ENCODE measurements at regions not wholly inside any gene's neighbourhood (a gene's known extent, or its start where the extent isn't known, plus 50 kb on each side); places are given as distances from the start of the nearest gene placed in this dataset.

DNA sequence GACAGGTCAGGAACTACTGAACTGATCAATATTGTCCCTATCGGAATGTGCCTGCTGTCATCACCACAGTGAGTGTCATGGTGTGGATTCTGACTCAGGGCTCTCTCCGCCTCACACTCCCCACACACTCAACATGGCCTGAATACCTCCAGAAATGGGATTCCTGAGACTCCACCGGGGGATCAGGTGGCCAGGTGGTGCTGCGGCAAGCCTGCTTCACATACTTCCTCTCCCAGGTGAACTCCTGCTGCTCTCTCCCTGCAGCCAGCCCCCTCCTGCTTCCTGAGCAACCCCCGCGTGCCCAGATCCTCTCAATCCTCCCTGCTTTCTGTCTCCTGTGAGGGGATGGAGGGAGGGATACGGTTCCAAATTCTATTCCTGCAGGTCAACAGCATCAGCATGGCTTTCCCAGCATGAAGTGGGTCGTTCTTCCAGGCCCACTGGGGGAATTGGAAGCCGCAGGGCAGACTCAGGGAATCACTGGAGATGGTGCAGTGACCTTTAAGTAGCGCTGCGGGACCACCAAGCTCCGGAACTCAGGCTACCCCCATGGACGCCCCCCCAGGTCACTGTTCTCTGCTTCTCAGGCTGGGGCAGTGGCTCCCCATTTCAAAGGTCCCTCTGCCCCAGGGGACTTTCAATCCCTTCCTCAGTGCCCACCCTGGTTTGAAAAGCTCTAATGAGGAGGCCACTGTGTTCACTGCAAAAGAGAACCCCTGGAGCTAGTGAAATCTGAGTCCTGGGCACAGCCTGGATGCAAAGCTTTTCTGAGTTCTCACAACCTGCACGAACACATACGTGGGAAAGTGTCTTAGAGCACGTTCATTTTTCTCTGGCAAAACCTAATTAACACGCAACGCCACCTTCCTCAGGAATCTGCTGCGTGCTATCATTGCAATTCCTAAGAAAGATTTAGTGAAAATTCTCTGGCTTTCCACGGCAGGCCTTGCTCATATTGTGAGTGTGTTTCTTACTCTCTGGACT is 168.4 kb downstream of the ZFP36L2 start:
- no peak for DNase-seq (ENCODE audit: low read depth in 2 of 2)

- DNase-seq (ENCODE audit: low read depth in 2 of 2): no peak
Measured at GRCh38 chr2:43057026-43057741, 169.2 kb downstream of the ZFP36L2 start.

DNA sequence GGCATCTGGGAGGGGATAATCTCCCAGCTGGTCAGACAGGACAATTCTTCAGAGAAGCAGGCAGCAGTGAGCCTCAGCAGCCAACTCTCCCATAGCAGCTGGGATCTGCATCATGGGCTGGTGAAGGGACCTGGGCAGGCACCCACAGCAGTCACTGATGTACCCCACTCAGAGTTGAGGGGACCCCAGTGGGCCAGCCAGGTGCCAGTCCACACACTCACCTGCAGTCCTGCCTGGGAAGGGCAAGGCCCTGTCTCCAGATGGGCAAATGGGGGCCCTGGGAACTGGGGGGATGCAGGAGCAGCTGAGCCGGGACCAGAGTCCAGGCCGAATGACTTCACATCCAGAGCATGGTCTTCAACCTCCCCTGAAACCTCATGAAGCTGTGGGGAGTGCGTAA is 170.4 kb downstream of the ZFP36L2 start:
- DNase-seq (ENCODE audit: low read depth in 2 of 2): no peak

DNA sequence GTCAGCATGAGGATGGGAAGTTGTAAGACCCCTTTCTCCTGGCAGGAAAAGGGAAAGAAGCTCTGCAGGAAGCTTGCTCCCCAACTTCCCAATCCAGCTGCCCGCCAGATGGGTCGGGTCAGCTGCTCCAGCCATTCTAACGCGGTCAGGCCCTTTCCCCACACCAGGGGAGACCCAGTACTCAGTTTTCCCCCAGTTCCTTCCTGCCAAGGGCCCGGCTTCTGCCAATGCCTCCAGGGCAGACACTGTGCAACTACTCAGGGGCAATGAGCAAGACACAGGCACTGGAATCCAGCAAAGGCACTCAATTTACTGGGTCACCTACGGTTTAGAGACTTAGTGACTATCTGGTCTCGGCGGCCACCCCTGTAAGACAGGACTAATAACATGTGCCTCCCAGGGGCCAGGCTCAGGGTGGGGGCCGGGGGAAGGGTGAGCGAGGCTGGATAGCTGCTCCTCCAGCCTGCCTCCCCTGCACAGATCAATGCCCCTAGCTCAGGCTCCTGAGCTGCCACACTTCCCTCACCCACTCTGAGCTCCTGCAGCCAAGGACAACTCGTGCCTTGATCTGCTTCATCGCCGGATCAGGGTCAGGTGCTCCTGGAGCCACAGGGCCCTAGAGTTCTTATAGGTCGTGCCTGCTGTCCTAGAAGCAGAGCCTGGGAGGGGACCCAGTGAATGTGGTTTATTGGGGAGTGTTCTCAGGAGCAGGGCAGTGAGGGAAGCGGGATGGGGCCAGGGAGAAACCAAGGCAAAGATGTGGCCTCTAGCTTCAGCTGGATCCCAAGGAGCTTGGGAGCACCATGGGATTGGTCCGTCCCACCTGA is 171.1 kb downstream of the ZFP36L2 start:
- DNase-seq (ENCODE audit: low read depth in 2 of 2): no peak

- DNase-seq (ENCODE audit: low read depth in 2 of 2): peak; percentile 53 to 77
Measured at GRCh38 chr2:43054367-43054766, 172.0 kb downstream of the ZFP36L2 start.

DNA sequence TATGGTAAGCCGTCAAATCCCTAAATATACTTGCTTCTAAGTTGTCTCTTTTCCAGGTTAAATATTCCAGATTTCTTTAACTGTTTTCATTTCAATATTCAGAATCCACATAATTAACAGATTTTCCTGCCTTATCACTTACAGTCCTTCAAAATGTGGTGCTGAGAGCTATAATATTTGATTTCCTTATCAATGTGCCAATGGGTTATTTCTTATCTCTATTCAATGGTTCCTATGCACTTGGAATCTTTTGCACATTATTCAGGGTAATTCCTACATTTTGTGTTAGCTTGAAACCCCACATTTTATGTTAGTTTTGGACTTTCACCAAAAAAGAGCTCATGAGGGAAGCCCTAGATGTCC is 173.5 kb downstream of the ZFP36L2 start:
- no peak for DNase-seq (ENCODE audit: low read depth in 2 of 2)

GRCh38 chr2:43052204-43052943 is 174.0 kb downstream of the ZFP36L2 start:
- DNase-seq (ENCODE audit: low read depth in 2 of 2): no peak

DNA sequence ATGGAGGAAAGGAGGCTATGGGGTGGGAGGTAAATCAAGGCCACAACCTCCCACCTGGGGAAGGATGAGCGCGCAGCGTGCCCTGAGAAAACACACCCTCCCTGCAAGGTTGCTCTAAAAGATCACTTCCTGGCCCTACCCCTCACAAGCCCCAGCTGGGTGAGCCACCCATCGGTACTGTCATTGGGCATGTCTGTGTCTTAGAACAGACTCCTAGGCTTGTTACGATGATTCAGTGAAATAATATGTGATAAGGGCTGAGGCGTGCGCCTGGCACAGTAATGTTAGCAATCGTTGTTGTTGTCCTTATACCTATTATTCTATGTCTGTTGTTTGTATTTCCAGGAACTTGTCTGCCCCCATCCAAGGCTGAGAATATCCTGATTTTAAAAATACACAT is 175.1 kb downstream of the ZFP36L2 start:
- DNase-seq (ENCODE audit: low read depth in 2 of 2): peak in 1 of 2 donors; percentile 76

DNA sequence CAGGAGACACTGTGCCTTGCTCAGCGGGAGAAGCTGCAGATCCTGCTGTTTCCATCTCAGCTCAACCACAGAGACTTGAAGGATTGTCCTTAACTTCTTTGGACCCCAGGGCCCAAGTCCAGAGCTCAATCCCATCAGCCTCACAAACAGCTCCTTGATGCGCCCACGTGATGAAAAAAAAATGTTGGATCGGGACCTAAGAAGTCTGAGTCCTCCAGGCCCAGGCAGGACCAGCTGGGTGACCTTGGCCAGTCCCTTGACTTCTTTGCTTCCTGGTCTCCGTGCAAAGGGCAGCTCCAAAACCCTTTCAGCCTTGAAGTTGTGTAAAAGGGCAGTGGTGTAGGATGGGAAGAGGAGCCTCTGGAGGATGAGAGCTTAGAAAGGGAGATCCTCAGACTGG is 175.5 kb downstream of the ZFP36L2 start:
- DNase-seq (ENCODE audit: low read depth in 2 of 2): no peak

- peak in 1 of 2 donors; percentile 57 for DNase-seq (ENCODE audit: low read depth in 2 of 2)
Measured at GRCh38 chr2:43049836-43050801, 176.3 kb downstream of the ZFP36L2 start.

DNA sequence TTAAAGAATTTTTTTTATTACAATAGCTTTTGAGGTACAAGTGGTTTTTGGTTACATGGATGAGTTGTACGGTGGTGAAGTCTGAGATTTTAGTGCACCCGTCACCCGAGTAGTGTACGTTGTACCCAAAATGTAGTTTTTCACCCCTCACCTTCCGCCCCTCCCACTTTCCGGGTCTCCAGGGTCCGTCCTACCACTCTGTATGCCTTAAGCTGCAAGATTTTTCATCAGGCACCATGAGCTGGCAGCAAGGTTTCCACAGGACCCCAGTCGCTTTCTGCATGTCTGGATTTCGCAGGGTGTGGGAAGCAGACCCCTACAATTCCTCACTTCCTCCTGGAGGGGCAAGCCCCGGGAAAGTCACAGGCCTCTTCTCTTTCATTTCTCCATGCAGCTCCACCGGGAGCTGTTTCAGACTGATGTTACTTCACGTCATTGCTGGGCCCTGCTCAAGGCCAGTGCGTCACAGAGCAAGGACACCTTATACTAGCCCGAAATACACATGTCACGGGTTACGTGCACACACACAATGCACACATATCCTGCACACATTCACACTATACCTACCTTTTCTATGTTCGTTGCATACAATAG is 179.1 kb downstream of the ZFP36L2 start:
- no peak for DNase-seq (ENCODE audit: low read depth in 2 of 2)

- peak; percentile 76 to 96 for DNase-seq (ENCODE audit: low read depth in 2 of 2)
Measured at GRCh38 chr2:43045866-43046265, 180.5 kb downstream of the ZFP36L2 start.

GRCh38 chr2:43044093-43044681 is 182.2 kb downstream of the ZFP36L2 start:
- peak; percentile 96 to 97 for DNase-seq (ENCODE audit: low read depth in 2 of 2)

GRCh38 chr2:43043553-43043870 is 182.9 kb downstream of the ZFP36L2 start:
- no peak for DNase-seq (ENCODE audit: low read depth in 2 of 2)

- peak; percentile 43 to 97 for DNase-seq (ENCODE audit: low read depth in 2 of 2)
Measured at GRCh38 chr2:43041661-43042360, 184.6 kb downstream of the ZFP36L2 start.

- DNase-seq (ENCODE audit: low read depth in 2 of 2): no peak
Measured at GRCh38 chr2:43041173-43041591, 185.2 kb downstream of the ZFP36L2 start.

DNA sequence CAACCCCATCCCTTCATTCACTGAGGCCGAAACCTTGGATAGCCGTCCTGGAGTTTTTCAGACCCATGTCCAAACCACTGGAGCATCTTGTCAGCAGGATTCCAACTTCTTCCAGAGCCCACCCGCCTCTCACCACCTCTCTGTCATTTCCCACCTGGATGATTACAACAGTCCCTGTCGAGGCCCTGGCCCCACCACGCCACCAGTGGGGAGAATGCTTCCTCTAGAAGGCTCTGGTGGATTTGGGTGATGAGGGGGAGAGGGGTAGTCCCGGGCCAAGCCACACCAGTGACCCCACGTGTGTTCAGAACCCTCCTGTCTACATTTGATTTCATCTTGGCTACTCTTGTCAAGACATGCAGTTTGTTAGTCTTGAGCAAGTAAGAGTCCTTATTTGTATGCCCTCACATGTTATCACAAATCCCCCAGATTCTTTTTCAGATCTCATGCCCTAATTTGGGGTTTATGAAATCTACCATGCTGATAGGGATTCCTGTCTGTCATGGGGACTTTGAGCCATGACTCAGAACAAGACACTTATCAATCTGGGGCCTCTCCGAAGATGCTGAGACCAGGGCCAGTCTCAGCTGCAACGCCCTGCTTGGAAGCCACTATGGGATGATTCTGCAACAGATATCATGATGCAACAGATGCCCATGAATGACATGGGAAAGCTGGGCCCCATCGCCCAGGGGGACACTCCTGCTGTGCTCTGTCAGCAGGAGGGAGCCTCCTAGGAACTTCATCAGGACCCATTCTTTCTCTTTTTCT is 186.1 kb downstream of the ZFP36L2 start:
- DNase-seq (ENCODE audit: low read depth in 2 of 2): no peak

Data from dermis microvascular lymphatic vessel endothelial cell (primary cell).